ENCODE measurements at regions not wholly inside any gene's neighbourhood (a gene's known extent, or its start where the extent isn't known, plus 50 kb on each side); places are given as distances from the start of the nearest gene placed in this dataset.
"Not testable (repeated sequence)": the region's sequence is repeated elsewhere in the genome, so short reads cannot be mapped to it uniquely, and the experiment has no call there.

GRCh38 chr2:105671156-105671555 lies 73.6 kb upstream of the NCK2 start:
- H3K4me3 ChIP-seq (ENCODE audit: low read depth, low read length), result no peak overlapping the region
- DNase-seq (ENCODE audit: low read depth), result no peak
- TF ChIP-seq CTCF (IDR thresholded peaks at IDR 0.05; ENCODE audit: low read depth, low read length, missing control alignments), result no peak

GRCh38 chr2:105669384-105669891 lies 75.3 kb upstream of the NCK2 start:
- DNase-seq (ENCODE audit: low read depth), result no peak
- no peak for TF ChIP-seq CTCF (IDR thresholded peaks at IDR 0.05; ENCODE audit: low read depth, low read length, missing control alignments)
- no peak overlapping the region for H3K4me3 ChIP-seq (ENCODE audit: low read depth, low read length)

GRCh38 chr2:105665480-105665879 lies 79.2 kb upstream of the NCK2 start:
- H3K4me3 ChIP-seq (ENCODE audit: low read depth, low read length), result no peak overlapping the region
- no peak for TF ChIP-seq CTCF (IDR thresholded peaks at IDR 0.05; ENCODE audit: low read depth, low read length, missing control alignments)
- no peak for DNase-seq (ENCODE audit: low read depth)

GRCh38 chr2:105660489-105660888 lies 84.2 kb upstream of the NCK2 start:
- TF ChIP-seq CTCF (IDR thresholded peaks at IDR 0.05; ENCODE audit: low read depth, low read length, missing control alignments), result no peak
- DNase-seq (ENCODE audit: low read depth), result no peak
- H3K4me3 ChIP-seq (ENCODE audit: low read depth, low read length), result no peak overlapping the region

- H3K4me3 ChIP-seq (ENCODE audit: low read depth, low read length); DNase-seq (ENCODE audit: low read depth): not testable (repeated sequence)
Observed at GRCh38 chr2:105655723-105656606, 88.7 kb upstream of the NCK2 start.

GRCh38 chr2:105655244-105655643 lies 89.5 kb upstream of the NCK2 start:
- TF ChIP-seq CTCF (IDR thresholded peaks at IDR 0.05; ENCODE audit: low read depth, low read length, missing control alignments), result no peak
- no peak for DNase-seq (ENCODE audit: low read depth)
- no peak overlapping the region for H3K4me3 ChIP-seq (ENCODE audit: low read depth, low read length)

- DNase-seq (ENCODE audit: low read depth), result no peak
- H3K4me3 ChIP-seq (ENCODE audit: low read depth, low read length), result no peak overlapping the region
- TF ChIP-seq CTCF (IDR thresholded peaks at IDR 0.05; ENCODE audit: low read depth, low read length, missing control alignments), result no peak
Observed at GRCh38 chr2:105654474-105655004, 90.2 kb upstream of the NCK2 start.
